ENCODE measurements at regions not wholly inside any gene's neighbourhood (a gene's known extent, or its start where the extent isn't known, plus 50 kb on each side); places are given as distances from the start of the nearest gene placed in this dataset.
"Not testable (repeated sequence)": the region's sequence is repeated elsewhere in the genome, so short reads cannot be mapped to it uniquely, and the experiment has no call there.

GRCh38 chr21:41610840-41611115 is 102.8 kb upstream of the TMPRSS2 start:
- DNase-seq (ENCODE audit: low spot score): not testable (repeated sequence)

- peak; percentile 46 for DNase-seq (ENCODE audit: low spot score)
Observed at GRCh38 chr21:41610042-41610839, 102.3 kb upstream of the TMPRSS2 start.

- no peak for DNase-seq (ENCODE audit: low spot score)
Observed at GRCh38 chr21:41606706-41607105, 98.7 kb upstream of the TMPRSS2 start.

- no peak for DNase-seq (ENCODE audit: low spot score)
Observed at GRCh38 chr21:41605934-41606285, 98.0 kb upstream of the TMPRSS2 start.

- no peak for DNase-seq (ENCODE audit: low spot score)
Observed at GRCh38 chr21:41605178-41605933, 97.4 kb upstream of the TMPRSS2 start.

- no peak for DNase-seq (ENCODE audit: low spot score)
Observed at GRCh38 chr21:41604583-41605041, 96.7 kb upstream of the TMPRSS2 start.

- DNase-seq (ENCODE audit: low spot score): no peak
Observed at GRCh38 chr21:41603476-41603875, 95.5 kb upstream of the TMPRSS2 start.

GRCh38 chr21:41602531-41602930 is 94.6 kb upstream of the TMPRSS2 start:
- DNase-seq (ENCODE audit: low spot score): no peak

GRCh38 chr21:41601573-41602368 is 93.8 kb upstream of the TMPRSS2 start:
- DNase-seq (ENCODE audit: low spot score): peak; percentile 40

GRCh38 chr21:41600961-41601572 is 93.1 kb upstream of the TMPRSS2 start:
- no peak for DNase-seq (ENCODE audit: low spot score)

GRCh38 chr21:41600556-41600955 is 92.6 kb upstream of the TMPRSS2 start:
- DNase-seq (ENCODE audit: low spot score): no peak

GRCh38 chr21:41600116-41600515 is 92.2 kb upstream of the TMPRSS2 start:
- no peak for DNase-seq (ENCODE audit: low spot score)

GRCh38 chr21:41598561-41599431 is 90.8 kb upstream of the TMPRSS2 start:
- DNase-seq (ENCODE audit: low spot score): no peak

GRCh38 chr21:41597811-41598231 is 89.9 kb upstream of the TMPRSS2 start:
- DNase-seq (ENCODE audit: low spot score): no peak

- no peak for DNase-seq (ENCODE audit: low spot score)
Observed at GRCh38 chr21:41597227-41597626, 89.3 kb upstream of the TMPRSS2 start.

- no peak for DNase-seq (ENCODE audit: low spot score)
Observed at GRCh38 chr21:41596241-41596925, 88.4 kb upstream of the TMPRSS2 start.

- no peak for DNase-seq (ENCODE audit: low spot score)
Observed at GRCh38 chr21:41594268-41594667, 86.3 kb upstream of the TMPRSS2 start.

- DNase-seq (ENCODE audit: low spot score): no peak
Observed at GRCh38 chr21:41593760-41594138, 85.8 kb upstream of the TMPRSS2 start.

GRCh38 chr21:41593051-41593759 is 85.2 kb upstream of the TMPRSS2 start:
- no peak for DNase-seq (ENCODE audit: low spot score)

- no peak for DNase-seq (ENCODE audit: low spot score)
Observed at GRCh38 chr21:41589620-41590175, 81.7 kb upstream of the TMPRSS2 start.

All from AG08395 (cell line).